ENCODE measurements at regions not wholly inside any gene's neighbourhood (a gene's known extent, or its start where the extent isn't known, plus 50 kb on each side); places are given as distances from the start of the nearest gene placed in this dataset.

DNA sequence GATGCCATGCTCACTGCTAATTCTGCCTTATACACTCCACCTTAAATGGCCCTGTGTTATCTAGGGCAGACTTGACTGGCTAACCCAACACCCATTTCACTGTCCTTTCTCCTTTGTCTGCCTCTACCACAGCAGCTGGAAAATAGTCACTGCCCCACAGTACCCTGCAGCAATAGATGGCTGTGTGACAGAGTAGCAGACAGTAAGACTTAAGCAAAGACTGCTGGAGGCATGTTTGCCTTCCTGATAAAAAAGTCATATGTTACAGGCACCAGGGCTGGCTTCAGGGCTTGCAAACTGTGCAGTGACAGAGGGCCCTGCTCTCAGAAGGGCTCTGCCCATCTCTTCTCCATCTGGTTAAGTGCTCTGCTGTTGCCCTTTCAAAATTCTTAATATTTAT lies 332.6 kb upstream of the GHITM start:
- TF ChIP-seq, protein P1, sequence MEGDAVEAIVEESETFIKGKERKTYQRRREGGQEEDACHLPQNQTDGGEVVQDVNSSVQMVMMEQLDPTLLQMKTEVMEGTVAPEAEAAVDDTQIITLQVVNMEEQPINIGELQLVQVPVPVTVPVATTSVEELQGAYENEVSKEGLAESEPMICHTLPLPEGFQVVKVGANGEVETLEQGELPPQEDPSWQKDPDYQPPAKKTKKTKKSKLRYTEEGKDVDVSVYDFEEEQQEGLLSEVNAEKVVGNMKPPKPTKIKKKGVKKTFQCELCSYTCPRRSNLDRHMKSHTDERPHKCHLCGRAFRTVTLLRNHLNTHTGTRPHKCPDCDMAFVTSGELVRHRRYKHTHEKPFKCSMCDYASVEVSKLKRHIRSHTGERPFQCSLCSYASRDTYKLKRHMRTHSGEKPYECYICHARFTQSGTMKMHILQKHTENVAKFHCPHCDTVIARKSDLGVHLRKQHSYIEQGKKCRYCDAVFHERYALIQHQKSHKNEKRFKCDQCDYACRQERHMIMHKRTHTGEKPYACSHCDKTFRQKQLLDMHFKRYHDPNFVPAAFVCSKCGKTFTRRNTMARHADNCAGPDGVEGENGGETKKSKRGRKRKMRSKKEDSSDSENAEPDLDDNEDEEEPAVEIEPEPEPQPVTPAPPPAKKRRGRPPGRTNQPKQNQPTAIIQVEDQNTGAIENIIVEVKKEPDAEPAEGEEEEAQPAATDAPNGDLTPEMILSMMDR (conservative IDR thresholded peaks at IDR 0.05; ENCODE audit: low read depth) = no peak
- H3K27ac ChIP-seq = no peak overlapping the region
- no peak for DNase-seq (ENCODE audit: low spot score)
- ChIA-PET CTCF (interaction anchor here (0.6 kb wide), 1 partner anchor 942 kb away, joined by 3 read pairs; no protein-coding TSS in a partner anchor), POLR2A (ENCODE audit: low non-redundant PET) (no interaction called here)

DNA sequence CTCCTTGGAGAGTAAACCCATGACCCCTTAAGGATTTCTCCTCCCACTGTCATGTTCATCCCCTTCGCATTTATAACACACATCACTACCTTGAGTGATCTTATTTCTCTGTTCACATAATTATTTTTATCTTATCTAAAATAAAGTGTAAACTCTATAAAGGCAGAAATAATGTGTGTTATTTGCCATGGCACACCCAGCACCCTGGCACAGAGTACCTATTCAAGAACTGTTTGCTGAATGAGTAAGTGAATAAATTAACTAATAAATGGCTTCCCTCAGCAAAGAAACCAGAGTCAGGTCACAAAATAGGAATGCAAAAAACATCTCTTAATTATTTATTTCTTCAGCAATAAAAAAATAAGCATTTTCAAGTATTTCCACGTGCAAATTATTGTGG lies 330.3 kb upstream of the GHITM start:
- CTCF ChIA-PET = no interaction called here

DNA sequence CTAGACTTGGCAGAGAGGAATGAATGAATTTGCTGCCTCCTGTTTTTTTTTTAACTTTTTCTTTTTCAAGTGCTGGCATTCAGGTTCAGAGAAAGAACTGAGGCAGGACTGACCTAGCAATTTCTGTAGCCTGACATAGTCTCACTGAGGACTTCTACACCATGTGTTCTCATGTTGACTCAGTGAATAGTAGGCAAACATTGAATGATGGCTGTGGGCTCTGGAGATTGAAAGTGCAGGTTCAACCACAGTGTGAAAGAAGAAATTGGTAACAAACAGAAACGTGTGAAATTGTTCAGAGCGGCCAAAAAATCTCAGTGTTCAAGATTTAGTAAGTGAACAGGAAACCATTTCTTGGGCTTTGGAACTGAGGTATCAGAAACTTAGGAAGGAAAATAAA lies 322.4 kb upstream of the GHITM start:
- POLR2A ChIA-PET (ENCODE audit: low non-redundant PET) = no interaction called here
- CTCF ChIA-PET = no interaction called here
- no peak for DNase-seq (ENCODE audit: low spot score)
- no peak overlapping the region for H3K27ac ChIP-seq
- TF ChIP-seq, protein P1 (conservative IDR thresholded peaks at IDR 0.05; ENCODE audit: low read depth) = no peak

More for the DNA sequence above, 330.3 kb upstream of the GHITM start:
- POLR2A ChIA-PET (ENCODE audit: low non-redundant PET) = no interaction called here
- no peak for DNase-seq (ENCODE audit: low spot score)
- H3K27ac ChIP-seq = no peak overlapping the region
- TF ChIP-seq, protein P1 (conservative IDR thresholded peaks at IDR 0.05; ENCODE audit: low read depth) = no peak

DNA sequence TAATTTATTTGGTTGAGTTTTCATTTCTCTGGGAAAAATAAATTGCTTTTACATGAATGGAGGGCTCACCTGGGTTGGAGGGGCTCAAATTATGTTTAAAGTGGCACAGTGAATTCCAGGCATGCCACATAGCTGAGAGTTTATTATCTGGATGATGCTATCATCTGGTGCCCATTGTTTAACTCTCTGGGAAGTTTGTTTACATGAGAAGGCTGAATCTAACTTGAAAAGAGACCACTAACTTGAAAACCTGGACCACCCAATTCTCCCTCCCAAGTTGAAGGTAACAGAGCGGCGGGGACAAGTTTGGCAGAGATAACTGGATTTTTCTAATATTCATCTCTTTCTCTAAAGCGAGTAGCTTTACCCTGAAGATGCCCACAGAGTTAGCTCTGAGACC lies 321.5 kb upstream of the GHITM start:
- ChIA-PET POLR2A (ENCODE audit: low non-redundant PET) (no interaction called here), CTCF (no interaction called here)
- DNase-seq (ENCODE audit: low spot score) = no peak
- TF ChIP-seq, protein P1 (conservative IDR thresholded peaks at IDR 0.05; ENCODE audit: low read depth) = no peak
- H3K27ac ChIP-seq = no peak overlapping the region

DNA sequence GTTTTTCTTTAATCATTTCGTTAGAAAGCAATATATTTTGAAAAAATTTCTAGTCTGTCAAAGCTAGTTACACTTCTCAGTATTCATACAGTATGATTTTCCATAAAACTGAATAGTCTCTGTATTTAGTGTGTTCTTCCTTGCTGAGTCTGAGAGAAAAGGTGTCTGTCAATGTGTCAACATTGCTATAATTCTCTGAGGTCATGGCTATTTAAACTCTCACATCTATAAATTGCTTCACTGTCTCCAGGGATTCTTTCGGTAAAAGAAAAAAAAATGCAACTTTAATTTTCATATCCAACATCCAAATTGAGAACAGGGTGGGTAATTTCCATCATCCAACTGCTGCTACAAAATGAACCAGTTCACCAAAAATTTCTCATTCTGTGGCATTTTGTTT lies 319.7 kb upstream of the GHITM start:
- no peak overlapping the region for H3K27ac ChIP-seq
- no peak for DNase-seq (ENCODE audit: low spot score)
- POLR2A ChIA-PET (ENCODE audit: low non-redundant PET) = no interaction called here
- TF ChIP-seq, protein P1 (conservative IDR thresholded peaks at IDR 0.05; ENCODE audit: low read depth) = no peak
- CTCF ChIA-PET = no interaction called here

DNA sequence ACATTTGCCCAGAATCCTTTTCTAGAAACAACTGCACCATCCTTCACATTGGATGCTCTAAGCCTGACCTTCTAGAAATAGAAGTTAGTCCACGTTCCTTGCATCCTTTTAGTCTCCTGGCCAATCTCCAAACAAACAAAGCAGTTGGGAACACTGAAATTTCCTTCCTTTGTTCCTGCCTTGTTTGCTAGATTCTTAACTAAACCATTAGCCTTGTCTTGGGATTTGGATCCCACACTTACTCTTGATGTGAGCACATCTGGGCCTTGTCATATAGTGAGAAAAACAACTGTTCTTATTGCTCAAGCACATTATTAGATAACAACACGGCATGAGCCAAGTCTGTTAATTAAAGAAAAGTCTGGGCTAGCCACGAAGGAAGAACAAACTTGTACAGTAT lies 319.3 kb upstream of the GHITM start:
- CTCF ChIA-PET = no interaction called here
- TF ChIP-seq, protein P1 (conservative IDR thresholded peaks at IDR 0.05; ENCODE audit: low read depth) = no peak
- H3K27ac ChIP-seq = no peak overlapping the region
- DNase-seq (ENCODE audit: low spot score) = no peak
- POLR2A ChIA-PET (ENCODE audit: low non-redundant PET) = no interaction called here

DNA sequence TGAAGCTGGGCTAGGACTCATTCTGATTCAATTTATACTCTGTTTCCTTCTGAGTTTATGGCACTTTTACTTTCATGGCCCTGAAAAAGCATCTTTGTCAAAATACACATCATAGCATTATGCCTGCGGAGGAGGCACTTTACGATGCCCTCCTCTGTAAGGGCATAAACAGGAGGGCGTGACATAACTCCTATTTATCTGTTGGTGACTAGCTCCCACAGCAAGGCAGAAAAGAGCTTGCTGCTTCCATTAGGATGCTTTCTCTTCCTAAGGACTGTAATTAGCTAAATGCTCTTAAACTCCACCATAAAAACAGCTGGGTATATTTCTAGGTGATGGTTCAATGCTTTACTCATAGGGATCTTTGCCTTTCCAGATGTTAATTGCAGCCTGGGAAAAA lies 315.2 kb upstream of the GHITM start:
- no peak overlapping the region for H3K27ac ChIP-seq
- TF ChIP-seq, protein P1 (conservative IDR thresholded peaks at IDR 0.05; ENCODE audit: low read depth) = no peak
- ChIA-PET POLR2A (ENCODE audit: low non-redundant PET) (no interaction called here), CTCF (interaction anchor here (0.5 to 1.1 kb wide), 2 partner anchors 47 to 202 kb away, joined by 3 read pairs; no protein-coding TSS in a partner anchor)
- DNase-seq (ENCODE audit: low spot score) = no peak

Measured in RWPE1 (cell line).